ENCODE measurements at regions not wholly inside any gene's neighbourhood (a gene's known extent, or its start where the extent isn't known, plus 50 kb on each side); places are given as distances from the start of the nearest gene placed in this dataset.

DNA sequence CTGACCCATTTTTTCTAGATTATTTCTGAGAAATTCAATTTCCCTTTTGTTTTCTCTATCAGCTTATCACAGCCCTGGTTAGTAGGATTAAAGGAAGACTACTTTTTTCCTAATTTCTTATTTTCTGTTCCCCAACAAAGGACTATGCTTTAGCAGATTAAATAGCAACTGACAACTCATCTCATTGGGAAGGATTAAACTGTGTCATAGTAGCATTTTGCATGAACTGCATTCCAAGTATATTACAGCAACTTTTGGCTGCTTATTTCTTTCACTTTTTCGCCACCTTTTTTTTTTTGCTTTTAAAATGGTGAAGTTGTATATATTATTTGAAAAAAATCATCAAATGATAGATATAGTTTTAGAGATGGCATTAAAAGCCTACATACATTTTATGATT, 570.3 kb downstream of the FBXO15 start:
- H3K79me2 ChIP-seq (ENCODE audit: insufficient read depth, low read length) = no peaks in the 10 kb centered on the region
- TF ChIP-seq CTCF (conservative IDR thresholded peaks at IDR 0.05; ENCODE audit: low read length) (no peak), EZH2phosphoT487 (IDR thresholded peaks at IDR 0.05; ENCODE audit: borderline replicate concordance) (no peak)
- H3K27me3 ChIP-seq (ENCODE audit: insufficient read depth, low read length, poor library complexity, severe bottlenecking) = no peaks in the 10 kb centered on the region
- no peak overlapping the region for H2AFZ ChIP-seq (ENCODE audit: low read length)
- no peaks in the 10 kb centered on the region for H3K9me3 ChIP-seq (ENCODE audit: insufficient read depth, low read depth, low read length)
- H3K4me1 ChIP-seq (ENCODE audit: insufficient read depth, low read length, poor library complexity, severe bottlenecking) = no peaks in the 10 kb centered on the region
- no peaks in the 10 kb centered on the region for H3F3A ChIP-seq (ENCODE audit: low read depth)
- no peaks in the 10 kb centered on the region for H3K36me3 ChIP-seq (ENCODE audit: insufficient read depth, low read length)
- no peaks in the 10 kb centered on the region for H4K20me1 ChIP-seq (ENCODE audit: insufficient read depth, low read length, poor library complexity, severe bottlenecking)
- no peak overlapping the region for H3K4me3 ChIP-seq (ENCODE audit: low read length, poor library complexity, severe bottlenecking)
- H3K4me2 ChIP-seq (ENCODE audit: low read depth, low read length, poor library complexity, severe bottlenecking) = no peak overlapping the region
- H3K9me2 ChIP-seq (replicated peaks; ENCODE audit: low read depth, low read length) = no peaks in the 10 kb centered on the region
- H3K9ac ChIP-seq (ENCODE audit: low read depth, low read length, poor library complexity, severe bottlenecking) = no peak overlapping the region

DNA sequence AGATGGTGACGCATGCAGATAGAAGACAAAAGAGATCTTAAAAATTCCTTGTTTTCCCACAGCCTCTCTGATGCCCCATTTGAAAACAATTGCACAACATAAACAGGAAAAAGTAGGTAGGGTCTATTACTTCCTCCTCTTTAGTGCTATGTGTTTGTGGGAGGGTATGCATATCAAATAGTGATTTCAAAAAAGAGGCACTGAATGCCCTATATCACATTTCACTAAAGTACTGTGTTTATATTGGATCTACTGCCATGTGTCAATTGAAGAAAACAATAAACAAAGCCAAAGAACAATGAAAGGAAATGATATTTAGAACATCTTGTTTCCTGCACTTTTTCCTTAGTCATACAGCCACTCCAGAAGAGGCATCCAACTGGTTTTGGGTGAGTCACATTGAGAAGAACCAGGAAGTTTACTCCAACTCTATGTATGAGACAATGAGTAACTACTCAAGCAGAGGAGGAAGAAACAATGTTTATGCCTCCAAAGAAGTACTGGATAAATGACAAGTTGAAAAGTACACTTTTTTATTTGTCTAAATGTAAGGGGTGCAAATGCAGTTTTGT, 583.6 kb downstream of the FBXO15 start:
- H3F3A ChIP-seq (ENCODE audit: low read depth) = no peaks in the 10 kb centered on the region
- H3K27me3 ChIP-seq (ENCODE audit: insufficient read depth, low read length, poor library complexity, severe bottlenecking) = no peaks in the 10 kb centered on the region
- no peaks in the 10 kb centered on the region for H4K20me1 ChIP-seq (ENCODE audit: insufficient read depth, low read length, poor library complexity, severe bottlenecking)
- H3K9me3 ChIP-seq (ENCODE audit: insufficient read depth, low read depth, low read length) = no peaks in the 10 kb centered on the region
- H3K4me3 ChIP-seq (ENCODE audit: low read length, poor library complexity, severe bottlenecking) = no peak overlapping the region
- H3K36me3 ChIP-seq (ENCODE audit: insufficient read depth, low read length) = no peaks in the 10 kb centered on the region
- no peak overlapping the region for H3K9ac ChIP-seq (ENCODE audit: low read depth, low read length, poor library complexity, severe bottlenecking)
- no peak overlapping the region for H3K4me2 ChIP-seq (ENCODE audit: low read depth, low read length, poor library complexity, severe bottlenecking)
- TF ChIP-seq CTCF (conservative IDR thresholded peaks at IDR 0.05; ENCODE audit: low read length) (no peak), EZH2phosphoT487 (IDR thresholded peaks at IDR 0.05; ENCODE audit: borderline replicate concordance) (no peak)
- no peaks in the 10 kb centered on the region for H3K79me2 ChIP-seq (ENCODE audit: insufficient read depth, low read length)
- H2AFZ ChIP-seq (ENCODE audit: low read length) = no peak overlapping the region
- no peaks in the 10 kb centered on the region for H3K4me1 ChIP-seq (ENCODE audit: insufficient read depth, low read length, poor library complexity, severe bottlenecking)
- H3K9me2 ChIP-seq (replicated peaks; ENCODE audit: low read depth, low read length) = no peaks in the 10 kb centered on the region

DNA sequence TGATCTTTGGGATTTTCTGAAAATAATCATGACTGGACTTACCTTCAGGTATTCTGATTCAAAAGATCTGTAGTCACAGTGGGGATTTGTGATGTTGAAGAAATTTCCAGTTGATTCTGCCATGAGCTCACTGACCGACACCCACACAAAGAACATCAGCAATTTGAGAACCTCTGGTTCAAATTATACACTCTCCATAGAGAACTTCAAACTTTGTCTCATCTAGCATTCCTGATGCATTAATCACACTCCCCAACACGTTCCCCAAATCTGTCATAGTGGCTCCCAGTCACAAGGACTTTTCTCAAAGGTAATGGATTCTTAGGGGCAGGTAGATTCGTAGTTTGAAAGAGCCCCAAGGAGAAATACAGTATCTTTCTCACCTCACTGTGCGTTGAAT, 584.3 kb downstream of the FBXO15 start:
- Histone ChIP-seq H3K9ac (ENCODE audit: low read depth, low read length, poor library complexity, severe bottlenecking) (no peak overlapping the region), H3K9me2 (replicated peaks; ENCODE audit: low read depth, low read length) (no peaks in the 10 kb centered on the region), H4K20me1 (ENCODE audit: insufficient read depth, low read length, poor library complexity, severe bottlenecking) (no peaks in the 10 kb centered on the region), H3K4me3 (ENCODE audit: low read length, poor library complexity, severe bottlenecking) (no peak overlapping the region), H3K36me3 (ENCODE audit: insufficient read depth, low read length) (no peaks in the 10 kb centered on the region), H3K79me2 (ENCODE audit: insufficient read depth, low read length) (no peaks in the 10 kb centered on the region), H2AFZ (ENCODE audit: low read length) (no peak overlapping the region), H3K9me3 (ENCODE audit: insufficient read depth, low read depth, low read length) (no peaks in the 10 kb centered on the region), H3K4me1 (ENCODE audit: insufficient read depth, low read length, poor library complexity, severe bottlenecking) (no peaks in the 10 kb centered on the region), H3K27me3 (ENCODE audit: insufficient read depth, low read length, poor library complexity, severe bottlenecking) (no peaks in the 10 kb centered on the region), H3K4me2 (ENCODE audit: low read depth, low read length, poor library complexity, severe bottlenecking) (no peak overlapping the region), H3F3A (ENCODE audit: low read depth) (no peaks in the 10 kb centered on the region)
- no peak for TF ChIP-seq CTCF (conservative IDR thresholded peaks at IDR 0.05; ENCODE audit: low read length)
- no peak for TF ChIP-seq EZH2phosphoT487 (IDR thresholded peaks at IDR 0.05; ENCODE audit: borderline replicate concordance)

All from Loucy (cell line).